ENCODE measurements at regions not wholly inside any gene's neighbourhood (a gene's known extent, or its start where the extent isn't known, plus 50 kb on each side); places are given as distances from the start of the nearest gene placed in this dataset.

DNA sequence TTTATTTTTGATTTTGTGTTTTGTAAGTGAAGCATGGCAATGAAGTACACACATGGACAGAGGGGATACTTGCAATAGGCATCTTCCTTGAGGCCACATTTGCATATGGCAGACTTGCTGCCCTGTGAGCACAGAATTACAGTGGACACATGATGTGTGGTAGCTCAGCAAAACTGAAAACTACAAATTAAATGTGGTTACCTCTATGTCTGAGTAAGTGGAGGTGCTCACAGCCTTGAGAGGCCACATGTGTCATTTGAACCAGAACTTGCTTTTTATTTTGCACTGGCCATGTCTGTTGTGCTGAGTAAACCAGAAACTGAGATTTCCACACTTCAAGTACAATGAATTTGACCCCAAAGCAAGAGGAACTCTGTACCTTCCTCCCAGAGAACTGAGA, 998.5 kb upstream of the NXPH2 start:
- DNase-seq (ENCODE audit: low read depth), result no peak
- TF ChIP-seq, protein P1, sequence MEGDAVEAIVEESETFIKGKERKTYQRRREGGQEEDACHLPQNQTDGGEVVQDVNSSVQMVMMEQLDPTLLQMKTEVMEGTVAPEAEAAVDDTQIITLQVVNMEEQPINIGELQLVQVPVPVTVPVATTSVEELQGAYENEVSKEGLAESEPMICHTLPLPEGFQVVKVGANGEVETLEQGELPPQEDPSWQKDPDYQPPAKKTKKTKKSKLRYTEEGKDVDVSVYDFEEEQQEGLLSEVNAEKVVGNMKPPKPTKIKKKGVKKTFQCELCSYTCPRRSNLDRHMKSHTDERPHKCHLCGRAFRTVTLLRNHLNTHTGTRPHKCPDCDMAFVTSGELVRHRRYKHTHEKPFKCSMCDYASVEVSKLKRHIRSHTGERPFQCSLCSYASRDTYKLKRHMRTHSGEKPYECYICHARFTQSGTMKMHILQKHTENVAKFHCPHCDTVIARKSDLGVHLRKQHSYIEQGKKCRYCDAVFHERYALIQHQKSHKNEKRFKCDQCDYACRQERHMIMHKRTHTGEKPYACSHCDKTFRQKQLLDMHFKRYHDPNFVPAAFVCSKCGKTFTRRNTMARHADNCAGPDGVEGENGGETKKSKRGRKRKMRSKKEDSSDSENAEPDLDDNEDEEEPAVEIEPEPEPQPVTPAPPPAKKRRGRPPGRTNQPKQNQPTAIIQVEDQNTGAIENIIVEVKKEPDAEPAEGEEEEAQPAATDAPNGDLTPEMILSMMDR (conservative IDR thresholded peaks at IDR 0.05; ENCODE audit: low read depth, low read length), result no peak
- no peak overlapping the region for H3K4me3 ChIP-seq (ENCODE audit: low read length)

DNA sequence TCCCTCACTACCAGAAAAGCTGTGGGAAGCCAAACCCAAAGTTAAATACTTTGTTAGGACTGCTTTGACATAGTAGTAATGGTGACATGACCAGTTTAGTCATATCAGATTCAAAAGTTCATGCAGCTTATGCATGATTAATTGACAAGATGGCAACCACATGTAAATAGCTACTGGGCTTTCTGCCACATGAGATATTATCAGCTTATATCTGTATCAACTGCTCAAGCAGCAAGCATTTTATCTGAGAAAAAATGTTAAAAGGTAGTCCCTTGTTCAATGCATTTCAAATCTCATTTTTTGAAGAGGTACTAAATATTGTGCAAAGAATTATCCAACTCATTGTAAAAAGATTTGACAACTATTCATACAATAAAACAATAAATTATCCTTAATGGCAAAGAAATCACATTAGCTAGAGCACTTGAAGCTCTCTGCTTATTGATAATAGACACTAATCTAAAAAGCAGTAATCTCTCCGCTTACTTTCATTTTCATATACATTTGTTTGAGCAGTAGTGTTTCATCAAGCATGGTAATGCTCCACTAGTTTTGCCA, 993.6 kb upstream of the NXPH2 start:
- DNase-seq (ENCODE audit: low read depth), result peak; percentile 79
- TF ChIP-seq, protein P1 (conservative IDR thresholded peaks at IDR 0.05; ENCODE audit: low read depth, low read length), result no peak
- H3K4me3 ChIP-seq (ENCODE audit: low read length), result no peak overlapping the region

DNA sequence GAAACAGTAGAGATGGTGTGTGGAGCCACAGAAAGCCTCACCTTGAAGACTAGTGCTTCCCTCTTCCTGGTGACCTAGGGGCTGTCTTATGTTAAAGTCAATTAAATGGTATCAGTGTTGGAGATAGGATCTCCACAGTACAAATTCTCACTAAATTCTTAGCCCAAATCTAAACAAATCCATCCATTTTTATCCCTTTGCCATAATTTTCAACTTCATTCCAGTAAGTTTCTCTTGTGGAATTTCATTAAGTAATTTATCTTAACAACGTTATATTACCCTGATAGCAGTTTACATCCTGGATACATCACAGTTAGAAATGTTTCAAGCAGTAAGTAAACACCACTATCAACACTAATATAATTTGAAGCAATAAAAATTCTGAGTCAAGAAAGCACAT, 989.4 kb upstream of the NXPH2 start:
- H3K4me3 ChIP-seq (ENCODE audit: low read length), result no peak overlapping the region
- TF ChIP-seq, protein P1 (conservative IDR thresholded peaks at IDR 0.05; ENCODE audit: low read depth, low read length), result no peak
- no peak for DNase-seq (ENCODE audit: low read depth)

DNA sequence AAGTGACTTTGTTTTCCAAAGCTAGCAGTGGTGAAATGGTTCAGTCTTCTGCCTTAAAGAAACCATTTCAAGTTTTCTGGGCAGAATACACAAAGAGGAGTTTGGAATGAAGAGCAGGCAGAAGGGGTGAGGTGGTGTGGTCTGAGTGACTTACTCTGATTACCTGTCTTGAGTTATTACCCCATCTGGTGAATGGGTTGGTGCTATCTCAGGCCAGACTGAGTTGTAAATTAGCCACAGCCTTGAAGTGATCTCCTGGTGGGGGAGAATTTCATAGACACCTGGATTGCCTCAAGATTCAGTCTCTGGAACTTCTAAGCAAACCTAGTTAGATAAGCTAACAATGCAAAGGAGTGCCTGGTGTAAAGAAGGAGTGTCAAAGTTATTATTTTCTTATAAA, 983.5 kb upstream of the NXPH2 start:
- TF ChIP-seq, protein P1 (conservative IDR thresholded peaks at IDR 0.05; ENCODE audit: low read depth, low read length), result no peak
- DNase-seq (ENCODE audit: low read depth), result no peak
- H3K4me3 ChIP-seq (ENCODE audit: low read length), result no peak overlapping the region

DNA sequence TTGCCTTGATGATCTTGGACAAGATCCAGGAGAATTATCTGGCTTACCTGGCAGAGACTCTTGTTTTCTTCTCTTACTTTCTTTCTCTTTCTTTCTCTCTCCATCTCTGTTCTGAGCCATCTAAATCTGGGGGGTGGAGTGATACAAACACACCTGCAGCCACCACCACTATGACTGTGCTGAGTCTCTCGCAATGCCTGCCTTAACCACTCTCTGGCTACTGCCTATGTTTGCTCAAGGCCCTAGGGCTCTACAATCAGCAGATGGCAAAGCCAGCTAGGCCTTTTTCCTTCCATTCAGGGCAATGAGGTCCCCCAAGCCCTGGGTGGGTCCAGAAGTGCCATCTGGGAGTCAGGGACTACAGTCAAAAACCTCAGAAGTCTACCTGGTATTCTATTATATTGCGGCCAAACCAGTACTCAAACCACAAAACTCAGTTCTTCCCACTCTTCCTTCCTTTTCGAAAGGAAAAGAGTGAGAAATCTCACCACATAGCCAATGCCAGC, 978.9 kb upstream of the NXPH2 start:
- TF ChIP-seq, protein P1 (conservative IDR thresholded peaks at IDR 0.05; ENCODE audit: low read depth, low read length), result no peak
- DNase-seq (ENCODE audit: low read depth), result no peak
- H3K4me3 ChIP-seq (ENCODE audit: low read length), result no peak overlapping the region

DNA sequence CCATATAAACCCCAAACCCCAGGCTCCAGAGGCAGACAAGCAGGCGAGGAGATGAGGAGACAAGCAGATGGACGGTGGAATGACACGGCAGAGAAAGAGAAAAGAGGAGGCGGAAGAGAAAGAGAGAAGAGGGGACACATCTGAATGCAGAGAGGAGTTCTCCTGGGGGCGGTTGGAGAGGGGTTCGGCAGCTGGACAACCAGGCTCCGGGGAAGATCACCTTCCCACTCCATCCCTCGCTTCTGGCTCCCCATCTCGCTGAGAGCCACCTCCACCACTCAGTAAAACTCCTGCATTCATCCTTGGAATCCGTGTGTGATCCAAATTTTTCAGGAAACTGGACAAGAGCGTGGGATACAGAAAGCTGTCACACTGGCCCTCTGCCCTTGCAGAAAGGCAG, 966.7 kb upstream of the NXPH2 start:
- TF ChIP-seq, protein P1 (conservative IDR thresholded peaks at IDR 0.05; ENCODE audit: low read depth, low read length), result no peak
- no peak for DNase-seq (ENCODE audit: low read depth)
- H3K4me3 ChIP-seq (ENCODE audit: low read length), result no peak overlapping the region

DNA sequence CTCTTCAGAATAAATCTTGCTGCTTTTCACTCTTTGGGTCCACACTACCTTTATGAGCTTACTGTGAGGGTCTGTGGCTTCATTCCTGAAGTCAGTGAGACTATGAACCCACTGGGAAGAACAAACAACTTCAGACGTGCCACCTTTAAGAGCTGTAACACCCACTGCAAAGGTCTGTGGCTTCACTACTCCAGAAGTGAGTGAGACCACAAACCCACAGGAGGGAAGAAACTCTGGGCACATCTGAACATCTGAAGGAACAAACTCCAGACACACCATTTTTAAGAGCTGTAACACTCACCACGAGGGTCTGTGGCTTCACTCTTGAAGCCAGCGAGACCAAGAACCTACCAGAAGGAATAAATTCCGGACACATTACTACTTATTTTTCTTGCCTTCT, 964.1 kb upstream of the NXPH2 start:
- H3K4me3 ChIP-seq (ENCODE audit: low read length), result no peak overlapping the region
- TF ChIP-seq, protein P1 (conservative IDR thresholded peaks at IDR 0.05; ENCODE audit: low read depth, low read length), result no peak
- no peak for DNase-seq (ENCODE audit: low read depth)

Data from retinal pigment epithelial cell (primary cell).